Right hindlimb (tissue), 1 donor: ENCODE measurements at regions not wholly inside any gene's neighbourhood (a gene's known extent, or its start where the extent isn't known, plus 50 kb on each side); places are given as distances from the start of the nearest gene placed in this dataset.
"Not testable (repeated sequence)": the region's sequence is repeated elsewhere in the genome, so short reads cannot be mapped to it uniquely, and the experiment has no call there.

ENCODE experiments used
- DNase-seq: peaks from one replicate; pipeline ENCODE4 v3.0.0-alpha.2; 2018

DNA sequence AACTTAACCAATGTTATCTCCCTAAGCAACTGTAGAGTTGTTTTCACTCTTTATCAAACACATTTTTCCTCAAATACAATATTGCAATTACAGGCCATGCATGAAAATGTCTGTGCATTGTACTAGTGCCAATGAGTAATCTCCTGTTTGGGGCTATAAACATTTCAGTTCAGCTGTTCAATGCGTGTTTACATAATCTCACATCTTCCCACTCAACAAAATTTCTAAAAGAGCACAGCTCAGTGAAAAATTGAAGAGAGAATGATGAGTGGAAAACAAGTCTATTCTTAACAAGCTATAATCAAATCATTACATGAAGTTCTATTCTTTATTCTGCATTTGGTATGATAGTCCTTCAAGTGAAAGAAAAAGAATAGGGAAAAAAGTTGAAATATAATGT, 780.5 kb upstream of the CDH9 start:
- DNase-seq = no peak

- no peak for DNase-seq
Observed at GRCh38 chr5:27814983-27815382, 776.6 kb upstream of the CDH9 start.

- DNase-seq = no peak
Observed at GRCh38 chr5:27814286-27814685, 775.9 kb upstream of the CDH9 start.

- DNase-seq = no peak
Observed at GRCh38 chr5:27810458-27810857, 772.1 kb upstream of the CDH9 start.

- DNase-seq = no peak
Observed at GRCh38 chr5:27797220-27797619, 758.8 kb upstream of the CDH9 start.

GRCh38 chr5:27788184-27788583, 749.8 kb upstream of the CDH9 start:
- no peak for DNase-seq

- no peak for DNase-seq
Observed at GRCh38 chr5:27784317-27784716, 745.9 kb upstream of the CDH9 start.

DNA sequence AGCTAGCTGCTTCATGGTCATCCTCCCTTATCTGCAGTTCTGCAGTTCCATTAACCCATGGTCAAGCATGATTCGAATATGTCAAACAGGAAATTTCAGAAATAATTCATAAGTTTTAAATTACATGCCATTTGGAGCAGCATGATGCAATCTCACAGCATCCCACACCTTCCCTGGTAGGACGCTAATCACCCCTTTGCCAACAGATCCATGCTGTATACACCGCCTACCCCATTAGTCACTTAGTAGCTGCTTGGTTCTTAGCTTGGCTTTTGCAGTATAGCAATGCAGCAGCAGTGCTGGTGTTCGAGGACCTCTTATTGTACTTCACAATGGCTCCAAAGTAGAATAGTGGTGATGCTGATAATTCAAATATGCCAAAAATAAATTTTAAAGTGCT, 739.7 kb upstream of the CDH9 start:
- no peak for DNase-seq

DNA sequence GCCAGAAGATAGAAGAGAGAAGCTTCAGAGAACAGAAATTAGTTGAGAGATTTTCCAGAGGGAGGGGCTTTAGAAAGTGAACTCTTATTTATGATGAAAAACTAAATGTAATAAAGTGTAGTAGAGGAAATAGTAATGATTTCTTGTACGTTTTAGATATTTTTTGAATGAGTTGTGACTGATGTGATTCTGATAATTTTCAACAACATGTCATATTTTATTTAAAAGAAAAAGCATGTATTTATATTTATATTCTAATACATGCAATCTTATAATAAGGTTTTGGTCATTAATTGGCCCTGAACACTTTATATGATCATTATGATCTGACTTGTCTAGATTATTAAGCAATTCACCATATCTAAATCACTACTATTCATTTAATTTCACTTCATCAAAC, 735.2 kb upstream of the CDH9 start:
- no peak for DNase-seq

DNA sequence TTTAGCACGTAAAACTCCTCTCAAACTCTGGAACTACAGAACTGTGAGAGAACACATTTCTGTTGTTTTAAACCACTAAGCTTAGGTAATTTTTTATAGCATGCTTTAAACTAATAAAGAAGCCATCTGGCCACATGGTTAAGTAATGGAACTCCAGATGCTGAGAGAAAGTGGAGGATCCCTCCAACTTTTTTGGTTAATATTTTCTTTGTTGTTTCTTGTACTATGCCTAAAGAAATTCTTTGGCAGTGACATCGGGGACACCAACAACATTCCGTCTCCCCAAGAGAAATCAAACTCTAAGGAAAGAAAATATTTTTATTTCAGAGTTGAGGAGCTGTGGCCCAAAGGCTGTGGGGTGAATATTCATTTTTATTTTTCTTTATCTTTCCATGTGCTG, 734.8 kb upstream of the CDH9 start:
- no peak for DNase-seq

GRCh38 chr5:27769748-27770402, 731.5 kb upstream of the CDH9 start:
- DNase-seq = no peak

DNA sequence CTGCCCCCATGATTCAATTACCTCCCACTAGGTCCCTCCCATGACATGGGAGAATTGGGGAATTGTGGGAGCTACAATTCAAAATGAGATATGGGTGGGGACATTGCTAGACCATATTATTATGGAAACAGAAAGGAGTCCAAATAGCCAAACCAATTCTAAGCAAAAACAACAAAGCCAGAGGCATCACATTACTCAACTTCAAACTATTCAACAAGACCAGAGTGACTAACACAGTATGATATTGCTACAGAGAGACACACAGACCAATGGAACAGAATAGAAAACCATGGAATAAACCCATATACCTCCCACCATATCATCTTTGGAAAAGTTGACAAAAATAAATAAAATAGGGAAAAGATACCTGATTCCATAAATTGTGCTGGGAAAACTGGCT, 710.5 kb upstream of the CDH9 start:
- no peak for DNase-seq

DNA sequence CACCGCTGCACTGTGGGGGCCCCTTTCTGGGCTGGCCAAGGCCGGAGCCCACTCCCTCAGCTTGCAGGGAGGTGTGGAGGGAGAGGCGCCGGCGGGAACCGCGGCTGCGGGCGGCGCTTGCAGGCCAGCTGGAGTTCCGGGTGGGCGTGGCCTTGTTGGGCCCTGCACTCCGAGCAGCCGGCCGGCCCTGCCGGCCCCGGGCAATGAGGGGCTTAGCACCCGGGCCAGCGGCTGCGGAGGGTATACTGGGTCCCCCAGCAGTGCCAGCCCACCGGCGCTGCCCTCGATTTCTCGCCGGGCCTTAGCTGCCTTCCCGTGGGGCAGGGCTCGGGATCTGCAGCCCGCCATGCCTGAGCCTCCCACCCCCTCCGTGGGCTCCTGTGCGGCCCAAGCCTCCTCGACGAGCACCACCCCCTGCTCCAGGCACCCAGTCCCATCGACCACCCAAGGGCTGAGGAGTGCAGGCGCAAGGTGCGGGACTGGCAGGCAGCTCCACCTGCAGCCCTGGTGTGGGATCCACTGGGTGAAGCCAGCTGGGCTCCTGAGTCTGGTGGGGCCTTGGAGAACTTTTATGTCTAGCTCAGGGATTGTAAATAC, 705.1 kb upstream of the CDH9 start:
- DNase-seq = not testable (repeated sequence)

DNA sequence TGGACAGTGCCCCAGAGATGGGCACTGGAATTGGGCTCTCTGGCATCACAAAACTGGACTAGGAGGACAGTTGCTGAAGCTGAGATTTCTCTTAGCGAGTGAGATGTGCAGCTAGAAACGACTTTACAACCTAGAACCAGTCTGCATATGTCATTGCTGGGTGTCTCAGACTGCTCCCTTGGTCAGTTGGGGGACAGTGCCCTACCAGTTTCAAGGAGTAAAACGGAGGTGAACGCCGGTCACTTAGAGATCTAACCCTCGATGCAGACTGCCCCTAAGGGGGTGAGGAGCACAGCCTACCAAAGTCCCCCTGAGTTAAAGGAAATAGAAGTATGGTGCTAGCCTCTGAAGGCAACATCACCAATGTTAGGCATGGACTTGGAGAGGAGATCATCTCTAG, 704.4 kb upstream of the CDH9 start:
- no peak for DNase-seq

DNA sequence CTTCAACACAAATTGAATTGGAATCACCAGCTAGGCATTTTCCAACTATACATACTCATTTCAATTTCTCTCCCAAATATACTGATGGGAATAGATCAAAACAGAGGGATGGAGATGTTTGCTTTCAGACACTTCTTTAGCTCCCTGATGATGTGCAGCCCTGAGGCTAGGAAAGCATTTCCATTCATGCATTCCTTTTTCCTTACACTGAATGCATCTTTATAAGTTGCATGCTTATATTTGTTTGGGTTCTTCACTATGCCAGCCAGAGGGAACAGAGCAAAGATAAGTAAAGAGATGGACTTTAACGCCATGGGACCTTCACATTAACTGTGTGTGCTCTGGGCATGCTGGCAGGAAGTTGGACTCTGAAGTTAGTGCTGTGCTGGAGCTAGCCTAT, 696.5 kb upstream of the CDH9 start:
- DNase-seq = no peak

GRCh38 chr5:27733237-27733636, 694.9 kb upstream of the CDH9 start:
- no peak for DNase-seq

DNA sequence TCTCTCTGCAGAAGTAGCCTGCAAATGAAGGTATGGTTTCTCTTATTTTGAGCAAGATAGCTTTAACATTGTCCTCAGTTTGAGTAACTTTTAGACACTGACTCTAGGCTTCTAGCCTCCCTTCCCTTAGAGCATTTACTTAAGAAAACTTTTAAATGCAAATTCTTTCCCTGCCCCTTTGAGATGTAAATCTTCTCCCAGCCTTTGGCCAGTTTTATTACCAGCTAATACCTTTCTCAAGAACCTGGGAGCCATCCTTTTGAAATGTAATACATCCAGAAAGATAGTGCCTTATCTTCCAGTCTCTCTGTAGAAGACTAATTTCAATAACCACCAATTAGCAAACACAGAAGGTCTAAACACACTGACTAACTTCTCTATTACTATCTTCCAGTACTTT, 688.9 kb upstream of the CDH9 start:
- DNase-seq = no peak

GRCh38 chr5:27722337-27722736, 684.0 kb upstream of the CDH9 start:
- no peak for DNase-seq

DNA sequence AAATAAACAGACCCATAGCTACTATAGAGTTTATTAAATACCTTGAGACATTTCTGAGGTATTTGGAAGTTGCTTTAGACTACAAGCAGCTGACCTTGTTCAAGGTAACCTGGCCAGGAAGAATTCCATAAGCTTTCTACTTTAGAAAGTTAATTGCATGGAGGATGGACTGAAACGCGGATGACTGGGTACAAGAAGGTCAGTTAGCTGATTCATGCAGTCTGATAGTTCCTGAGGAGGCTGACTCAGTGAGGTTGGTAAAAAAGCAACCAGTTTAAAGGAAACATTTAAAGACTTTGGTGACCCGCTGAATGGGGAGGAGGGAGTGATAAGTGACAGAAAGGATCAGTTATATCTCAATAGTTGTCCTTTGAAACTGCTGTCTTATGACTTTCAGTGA, 670.1 kb upstream of the CDH9 start:
- DNase-seq = no peak

DNA sequence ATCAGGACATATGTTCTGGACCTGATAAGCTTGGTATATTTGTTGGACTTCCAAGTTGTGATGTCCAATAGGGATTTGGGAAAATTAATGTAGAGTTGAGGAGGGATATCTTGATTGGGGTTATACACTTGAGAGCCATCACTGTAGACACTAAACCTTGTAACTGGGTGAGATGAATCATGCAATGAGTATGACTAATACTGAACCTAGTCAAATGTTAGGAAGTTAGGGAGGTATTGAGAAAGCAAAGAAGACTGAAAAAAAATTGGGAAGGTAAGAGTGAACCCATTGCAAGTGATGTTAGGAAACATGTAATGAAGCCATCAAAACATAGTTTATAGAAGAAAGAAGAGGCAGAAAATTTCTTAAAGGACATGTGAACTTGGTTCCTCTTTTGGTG, 668.4 kb upstream of the CDH9 start:
- no peak for DNase-seq

DNA sequence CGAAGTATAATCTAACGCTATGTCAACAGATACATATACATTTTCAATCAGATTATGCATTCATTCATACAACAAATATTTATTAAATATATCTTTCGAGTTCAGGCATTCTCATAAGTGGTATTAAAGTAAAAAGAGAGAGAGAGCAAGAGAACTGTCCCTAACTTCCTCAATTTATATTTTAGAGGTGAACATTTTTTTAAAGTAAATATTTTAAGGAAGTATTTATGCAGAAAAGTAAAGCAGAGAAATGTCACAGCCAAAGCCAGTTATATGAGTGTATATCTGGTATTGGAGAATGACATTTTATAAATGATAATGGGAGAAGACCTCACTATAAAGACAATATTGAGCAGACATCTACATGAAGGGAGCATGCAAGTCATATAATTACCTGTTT, 667.3 kb upstream of the CDH9 start:
- DNase-seq = no peak

- no peak for DNase-seq
Observed at GRCh38 chr5:27701931-27702903, 663.8 kb upstream of the CDH9 start.

DNA sequence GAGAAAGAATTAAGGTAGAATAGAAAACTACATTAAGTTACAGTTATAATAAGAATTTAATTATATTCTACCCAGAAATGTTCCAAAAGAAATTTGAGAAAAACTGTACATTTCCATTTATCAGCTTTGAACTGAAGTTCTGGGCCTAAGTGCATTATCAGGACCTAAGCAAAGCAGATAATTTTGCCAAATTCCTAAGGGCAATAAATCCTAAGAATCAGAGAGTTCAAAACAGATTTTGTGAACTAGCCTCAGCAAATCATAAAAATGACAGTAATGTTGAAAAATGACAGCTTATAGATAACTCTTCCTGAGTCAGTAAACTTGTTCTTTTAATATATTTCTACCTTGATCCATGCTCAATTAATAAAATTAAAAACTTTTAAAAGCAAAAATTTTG, 662.1 kb upstream of the CDH9 start:
- no peak for DNase-seq

- no peak for DNase-seq
Observed at GRCh38 chr5:27682600-27682999, 644.2 kb upstream of the CDH9 start.
